ENCODE measurements at regions not wholly inside any gene's neighbourhood (a gene's known extent, or its start where the extent isn't known, plus 50 kb on each side); places are given as distances from the start of the nearest gene placed in this dataset.

GRCh38 chrX:121987163-121987562, 939.8 kb downstream of the GLUD2 start (continued):
- no peak for TF ChIP-seq ZNF518A (tag by site-specific recombination; conservative IDR thresholded peaks at IDR 0.05; ENCODE audit: low read depth)
- TF ChIP-seq ZNF433 (tag by site-specific recombination; IDR thresholded peaks at IDR 0.05; ENCODE audit: low read depth): no peak
- no peak for TF ChIP-seq ZNF221 (tag by site-specific recombination; IDR thresholded peaks at IDR 0.05; ENCODE audit: borderline replicate concordance)
- TF ChIP-seq, protein P1, sequence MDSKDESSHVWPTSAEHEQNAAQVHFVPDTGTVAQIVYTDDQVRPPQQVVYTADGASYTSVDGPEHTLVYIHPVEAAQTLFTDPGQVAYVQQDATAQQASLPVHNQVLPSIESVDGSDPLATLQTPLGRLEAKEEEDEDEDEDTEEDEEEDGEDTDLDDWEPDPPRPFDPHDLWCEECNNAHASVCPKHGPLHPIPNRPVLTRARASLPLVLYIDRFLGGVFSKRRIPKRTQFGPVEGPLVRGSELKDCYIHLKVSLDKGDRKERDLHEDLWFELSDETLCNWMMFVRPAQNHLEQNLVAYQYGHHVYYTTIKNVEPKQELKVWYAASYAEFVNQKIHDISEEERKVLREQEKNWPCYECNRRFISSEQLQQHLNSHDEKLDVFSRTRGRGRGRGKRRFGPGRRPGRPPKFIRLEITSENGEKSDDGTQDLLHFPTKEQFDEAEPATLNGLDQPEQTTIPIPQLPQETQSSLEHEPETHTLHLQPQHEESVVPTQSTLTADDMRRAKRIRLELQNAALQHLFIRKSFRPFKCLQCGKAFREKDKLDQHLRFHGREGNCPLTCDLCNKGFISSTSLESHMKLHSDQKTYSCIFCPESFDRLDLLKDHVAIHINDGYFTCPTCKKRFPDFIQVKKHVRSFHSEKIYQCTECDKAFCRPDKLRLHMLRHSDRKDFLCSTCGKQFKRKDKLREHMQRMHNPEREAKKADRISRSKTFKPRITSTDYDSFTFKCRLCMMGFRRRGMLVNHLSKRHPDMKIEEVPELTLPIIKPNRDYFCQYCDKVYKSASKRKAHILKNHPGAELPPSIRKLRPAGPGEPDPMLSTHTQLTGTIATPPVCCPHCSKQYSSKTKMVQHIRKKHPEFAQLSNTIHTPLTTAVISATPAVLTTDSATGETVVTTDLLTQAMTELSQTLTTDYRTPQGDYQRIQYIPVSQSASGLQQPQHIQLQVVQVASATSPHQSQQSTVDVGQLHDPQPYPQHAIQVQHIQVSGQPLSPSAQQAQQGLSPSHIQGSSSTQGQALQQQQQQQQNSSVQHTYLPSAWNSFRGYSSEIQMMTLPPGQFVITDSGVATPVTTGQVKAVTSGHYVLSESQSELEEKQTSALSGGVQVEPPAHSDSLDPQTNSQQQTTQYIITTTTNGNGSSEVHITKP (tag by site-specific recombination; IDR thresholded peaks at IDR 0.05): no peak

- H3K4me3 ChIP-seq (ENCODE audit: low read depth, low read length): no peak overlapping the region
- CTCF ChIA-PET: no interaction called here
- POLR2A ChIA-PET: no interaction called here
- H3K36me3 ChIP-seq (ENCODE audit: control insufficient read depth in 2 of 2, insufficient read depth in 1 of 2, low read length in 2 of 2): no peaks in the 10 kb centered on the region
- H3K4me1 ChIP-seq (ENCODE audit: control insufficient read depth, insufficient read depth, low read length): no peaks in the 10 kb centered on the region
- TF ChIP-seq GLI4 (tag by site-specific recombination; IDR thresholded peaks at IDR 0.05): no peak
- no peak for TF ChIP-seq ZNF510 (tag by site-specific recombination; IDR thresholded peaks at IDR 0.05; ENCODE audit: insufficient replicate concordance)
- no peak for TF ChIP-seq ZBTB6 (tag by site-specific recombination; IDR thresholded peaks at IDR 0.05)
- no peak for TF ChIP-seq ZNF555 (tag by site-specific recombination; conservative IDR thresholded peaks at IDR 0.05)
- TF ChIP-seq EGR2 (tag by site-specific recombination; IDR thresholded peaks at IDR 0.05; ENCODE audit: low read depth): no peak
- TF ChIP-seq REST (tag by site-specific recombination; IDR thresholded peaks at IDR 0.05): no peak
- TF ChIP-seq ZNF558 (tag by site-specific recombination; IDR thresholded peaks at IDR 0.05): no peak
- TF ChIP-seq, protein P2, sequence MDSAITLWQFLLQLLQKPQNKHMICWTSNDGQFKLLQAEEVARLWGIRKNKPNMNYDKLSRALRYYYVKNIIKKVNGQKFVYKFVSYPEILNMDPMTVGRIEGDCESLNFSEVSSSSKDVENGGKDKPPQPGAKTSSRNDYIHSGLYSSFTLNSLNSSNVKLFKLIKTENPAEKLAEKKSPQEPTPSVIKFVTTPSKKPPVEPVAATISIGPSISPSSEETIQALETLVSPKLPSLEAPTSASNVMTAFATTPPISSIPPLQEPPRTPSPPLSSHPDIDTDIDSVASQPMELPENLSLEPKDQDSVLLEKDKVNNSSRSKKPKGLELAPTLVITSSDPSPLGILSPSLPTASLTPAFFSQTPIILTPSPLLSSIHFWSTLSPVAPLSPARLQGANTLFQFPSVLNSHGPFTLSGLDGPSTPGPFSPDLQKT (IDR thresholded peaks at IDR 0.05; ENCODE audit: borderline replicate concordance, low read depth, low read length): no peak
- no peak for TF ChIP-seq ZNF544 (tag by site-specific recombination; IDR thresholded peaks at IDR 0.05)
- no peak for TF ChIP-seq SETDB1 (IDR thresholded peaks at IDR 0.05; ENCODE audit: insufficient read length, low read length)
- TF ChIP-seq ZNF610 (tag by site-specific recombination; IDR thresholded peaks at IDR 0.05; ENCODE audit: borderline replicate concordance): no peak
- TF ChIP-seq KLF10 (tag by site-specific recombination; IDR thresholded peaks at IDR 0.05): no peak
- TF ChIP-seq ZNF561 (tag by site-specific recombination; IDR thresholded peaks at IDR 0.05; ENCODE audit: borderline replicate concordance): no peak
- H3K9me3 ChIP-seq (ENCODE audit: control insufficient read depth, insufficient read depth, low read depth, low read length): peaks cover 2% of the 10 kb centered on the region
- H3K27ac ChIP-seq (ENCODE audit: extremely low read depth, low read depth, low read length): no peak overlapping the region
These were observed 940.4 kb downstream of the GLUD2 start for GRCh38 chrX:121987835-121988234.
